Astrocyte (in vitro differentiated cells and primary cell): ENCODE measurements at regions not wholly inside any gene's neighbourhood (a gene's known extent, or its start where the extent isn't known, plus 50 kb on each side); places are given as distances from the start of the nearest gene placed in this dataset.

Experiments
- DNase-seq: peaks from one replicate; pipeline ENCODE4 v3.0.0-alpha.2; 2010; ENCODE audit warnings: low read depth
- FAIRE-seq: peaks from 2 replicates; lab custom pipeline; 2011; peaks lifted over from hg19 to GRCh38; lab: Jason Lieb, UNC
- H2AFZ ChIP-seq: 2 replicates; pipeline ENCODE4 v1.6.0; 2012; ENCODE audit warnings: low read depth, low read length, inconsistent platforms
- H3K27ac ChIP-seq: 2 replicates; pipeline ENCODE4 v1.5.1; 2011; ENCODE audit warnings: low read depth, low read length, inconsistent platforms
- H3K27me3 ChIP-seq: 2 replicates; pipeline ENCODE4 v1.6.0; 2011; ENCODE audit warnings: low read length, inconsistent platforms; ENCODE audit not compliant: insufficient read depth
- H3K36me3 ChIP-seq: 2 replicates; pipeline ENCODE4 v1.5.1; 2011; ENCODE audit warnings: low read length, inconsistent platforms; ENCODE audit not compliant: insufficient read depth
- H3K4me1 ChIP-seq: 2 replicates; pipeline ENCODE4 v1.5.1; 2011; ENCODE audit warnings: low read length, inconsistent platforms; ENCODE audit not compliant: insufficient read depth
- H3K4me2 ChIP-seq: 2 replicates; pipeline ENCODE4 v1.6.0; 2012; ENCODE audit warnings: low read length, inconsistent platforms
- H3K4me3 ChIP-seq: 2 replicates; pipeline ENCODE4 v1.5.1; 2011; ENCODE audit warnings: low read depth, mild to moderate bottlenecking, low read length, inconsistent platforms; ENCODE audit not compliant: insufficient read depth
- H3K79me2 ChIP-seq: 2 replicates; pipeline ENCODE4 v1.6.0; 2012; ENCODE audit warnings: mild to moderate bottlenecking, low read length, inconsistent platforms; ENCODE audit not compliant: insufficient read depth
- H3K9ac ChIP-seq: 2 replicates; pipeline ENCODE4 v1.6.0; 2012; ENCODE audit warnings: mild to moderate bottlenecking, low read length, inconsistent platforms
- H3K9me3 ChIP-seq: 2 replicates; pipeline ENCODE4 v1.5.1; 2012; ENCODE audit warnings: low read depth, mild to moderate bottlenecking, low read length, inconsistent platforms; ENCODE audit not compliant: insufficient read depth
- H4K20me1 ChIP-seq: 2 replicates; pipeline ENCODE4 v1.6.0; 2012; ENCODE audit warnings: low read length, inconsistent platforms; ENCODE audit not compliant: insufficient read depth
- H3K27ac Mint-ChIP-seq: one replicate; pipeline ENCODE4 v1.8.0; 2021; ENCODE audit warnings: mild to moderate bottlenecking, mixed read lengths; ENCODE audit not compliant: unreplicated experiment
- H3K27me3 Mint-ChIP-seq: one replicate; pipeline ENCODE4 v1.8.0; 2021; ENCODE audit warnings: low read depth, mixed read lengths; ENCODE audit not compliant: unreplicated experiment
- H3K36me3 Mint-ChIP-seq: one replicate; pipeline ENCODE4 v1.8.0; 2021; ENCODE audit warnings: low read depth, mixed read lengths; ENCODE audit not compliant: unreplicated experiment
- H3K4me1 Mint-ChIP-seq: one replicate; pipeline ENCODE4 v1.8.0; 2021; ENCODE audit warnings: low read depth, mixed read lengths; ENCODE audit not compliant: unreplicated experiment
- H3K4me3 Mint-ChIP-seq: one replicate; pipeline ENCODE4 v1.8.0; 2021; ENCODE audit warnings: mild to moderate bottlenecking, moderate library complexity, mixed read lengths; ENCODE audit not compliant: unreplicated experiment
- H3K9me3 Mint-ChIP-seq: one replicate; pipeline ENCODE4 v1.8.0; 2021; ENCODE audit warnings: mild to moderate bottlenecking, mixed read lengths; ENCODE audit not compliant: unreplicated experiment
- EZH2 ChIP-seq: IDR thresholded peaks from 2 replicates; pipeline ENCODE4 v1.6.1; 2012; ENCODE audit warnings: mild to moderate bottlenecking, low read length, inconsistent platforms; ENCODE audit not compliant: insufficient read depth
- TF ChIP-seq, protein P1 (sequence below): IDR thresholded peaks from 2 replicates; pipeline ENCODE4 v1.5.1; 2011; ENCODE audit warnings: low read depth, mild to moderate bottlenecking, inconsistent platforms, low read length, moderate library complexity; ENCODE audit not compliant: insufficient read depth

GRCh38 chr10:98332623-98333269 is 64.8 kb upstream of the LOXL4 start:
- no peaks in the 10 kb centered on the region for H3K36me3 Mint-ChIP-seq
- TF ChIP-seq, protein P1, sequence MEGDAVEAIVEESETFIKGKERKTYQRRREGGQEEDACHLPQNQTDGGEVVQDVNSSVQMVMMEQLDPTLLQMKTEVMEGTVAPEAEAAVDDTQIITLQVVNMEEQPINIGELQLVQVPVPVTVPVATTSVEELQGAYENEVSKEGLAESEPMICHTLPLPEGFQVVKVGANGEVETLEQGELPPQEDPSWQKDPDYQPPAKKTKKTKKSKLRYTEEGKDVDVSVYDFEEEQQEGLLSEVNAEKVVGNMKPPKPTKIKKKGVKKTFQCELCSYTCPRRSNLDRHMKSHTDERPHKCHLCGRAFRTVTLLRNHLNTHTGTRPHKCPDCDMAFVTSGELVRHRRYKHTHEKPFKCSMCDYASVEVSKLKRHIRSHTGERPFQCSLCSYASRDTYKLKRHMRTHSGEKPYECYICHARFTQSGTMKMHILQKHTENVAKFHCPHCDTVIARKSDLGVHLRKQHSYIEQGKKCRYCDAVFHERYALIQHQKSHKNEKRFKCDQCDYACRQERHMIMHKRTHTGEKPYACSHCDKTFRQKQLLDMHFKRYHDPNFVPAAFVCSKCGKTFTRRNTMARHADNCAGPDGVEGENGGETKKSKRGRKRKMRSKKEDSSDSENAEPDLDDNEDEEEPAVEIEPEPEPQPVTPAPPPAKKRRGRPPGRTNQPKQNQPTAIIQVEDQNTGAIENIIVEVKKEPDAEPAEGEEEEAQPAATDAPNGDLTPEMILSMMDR: no peak
- no peak for TF ChIP-seq EZH2
- H3K27ac Mint-ChIP-seq: no peak overlapping the region
- Histone ChIP-seq H2AFZ (no peak overlapping the region), H3K9me3 (peaks cover 6% of the 10 kb centered on the region), H3K4me1 (no peaks in the 10 kb centered on the region), H3K79me2 (no peaks in the 10 kb centered on the region), H3K4me2 (no peak overlapping the region), H3K36me3 (no peaks in the 10 kb centered on the region), H3K27ac (no peak overlapping the region), H3K4me3 (no peak overlapping the region), H4K20me1 (no peaks in the 10 kb centered on the region), H3K27me3 (no peaks in the 10 kb centered on the region), H3K9ac (no peak overlapping the region)
- FAIRE-seq: no peak
- peaks cover 8% of the 10 kb centered on the region for H3K9me3 Mint-ChIP-seq
- H3K27me3 Mint-ChIP-seq: peaks cover 30% of the 10 kb centered on the region
- no peak overlapping the region for H3K4me3 Mint-ChIP-seq
- H3K4me1 Mint-ChIP-seq: no peaks in the 10 kb centered on the region
- no peak for DNase-seq

- no peak for TF ChIP-seq EZH2
- TF ChIP-seq, protein P1: no peak
- Mint-ChIP-seq H3K27ac (no peak overlapping the region), H3K4me1 (no peaks in the 10 kb centered on the region), H3K4me3 (no peak overlapping the region), H3K9me3 (peaks cover 8% of the 10 kb centered on the region), H3K27me3 (peaks cover 37% of the 10 kb centered on the region), H3K36me3 (no peaks in the 10 kb centered on the region)
- no peaks in the 10 kb centered on the region for H3K27me3 ChIP-seq
- no peak for DNase-seq
- H2AFZ ChIP-seq: no peak overlapping the region
- no peaks in the 10 kb centered on the region for H3K36me3 ChIP-seq
- no peaks in the 10 kb centered on the region for H4K20me1 ChIP-seq
- H3K4me1 ChIP-seq: no peaks in the 10 kb centered on the region
- no peak overlapping the region for H3K27ac ChIP-seq
- H3K4me2 ChIP-seq: no peak overlapping the region
- H3K4me3 ChIP-seq: no peak overlapping the region
- H3K9ac ChIP-seq: no peak overlapping the region
- H3K9me3 ChIP-seq: peaks cover 6% of the 10 kb centered on the region
- H3K79me2 ChIP-seq: no peaks in the 10 kb centered on the region
- FAIRE-seq: no peak
Measured at GRCh38 chr10:98331885-98332284, 63.9 kb upstream of the LOXL4 start.

DNA sequence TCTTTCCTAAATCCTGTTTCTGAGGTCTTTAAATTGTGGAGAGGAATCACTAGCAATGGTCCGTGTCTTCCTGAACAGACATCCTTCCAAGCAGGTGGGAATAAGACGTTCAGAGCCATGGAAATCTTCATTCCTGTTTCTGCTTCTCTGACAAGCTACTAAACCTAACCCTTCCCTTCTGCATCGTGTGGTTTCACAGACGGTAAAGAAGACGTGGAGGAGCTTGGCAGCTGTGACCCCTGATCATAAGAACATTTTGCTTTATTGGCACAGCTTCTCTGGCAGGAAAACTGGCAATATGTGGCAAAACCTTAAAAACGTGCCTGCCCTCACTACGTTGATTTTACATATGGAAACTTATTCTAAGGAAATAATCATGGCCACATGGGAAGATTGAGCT is 63.0 kb upstream of the LOXL4 start:
- Mint-ChIP-seq H3K36me3 (no peaks in the 10 kb centered on the region), H3K4me1 (no peaks in the 10 kb centered on the region), H3K9me3 (peaks cover 8% of the 10 kb centered on the region), H3K27ac (no peak overlapping the region), H3K27me3 (peaks cover 46% of the 10 kb centered on the region), H3K4me3 (no peak overlapping the region)
- no peaks in the 10 kb centered on the region for H3K36me3 ChIP-seq
- no peak for DNase-seq
- no peaks in the 10 kb centered on the region for H3K79me2 ChIP-seq
- no peaks in the 10 kb centered on the region for H3K27me3 ChIP-seq
- H3K4me3 ChIP-seq: no peak overlapping the region
- TF ChIP-seq, protein P1: no peak
- H2AFZ ChIP-seq: no peak overlapping the region
- FAIRE-seq: no peak
- no peaks in the 10 kb centered on the region for H3K4me1 ChIP-seq
- no peak overlapping the region for H3K27ac ChIP-seq
- H4K20me1 ChIP-seq: no peaks in the 10 kb centered on the region
- H3K9me3 ChIP-seq: peaks cover 6% of the 10 kb centered on the region
- H3K9ac ChIP-seq: no peak overlapping the region
- no peak overlapping the region for H3K4me2 ChIP-seq
